Cardiac fibroblast (primary cell): ENCODE measurements at regions not wholly inside any gene's neighbourhood (a gene's known extent, or its start where the extent isn't known, plus 50 kb on each side); places are given as distances from the start of the nearest gene placed in this dataset.

Source experiments
- DNase-seq, 2 donors: peaks; one replicate each; pipeline versions ENCODE4 v3.0.0 to v3.0.0-alpha.2; 2010; ENCODE audit warnings: low read depth in 2 of 2
- H3K4me3 ChIP-seq, 2 donors: replicated peaks in 1 of 2; 1 replicate in 1 of 2; 2 replicates in 1 of 2; pipeline ENCODE4 v1.5.1; 2011; ENCODE audit warnings: low read depth in 2 of 2, low read length in 2 of 2, mild to moderate bottlenecking in 2 of 2, moderate library complexity in 1 of 2
- TF ChIP-seq, protein P1 (sequence below): IDR thresholded peaks from one replicate; pipeline ENCODE4 v1.5.1; 2011; ENCODE audit warnings: low read depth, mild to moderate bottlenecking, low read length, inconsistent platforms

GRCh38 chr22:49576241-49577141 lies 251.2 kb downstream of the BRD1 start:
- H3K4me3 ChIP-seq: no peak overlapping the region
- TF ChIP-seq, protein P1, sequence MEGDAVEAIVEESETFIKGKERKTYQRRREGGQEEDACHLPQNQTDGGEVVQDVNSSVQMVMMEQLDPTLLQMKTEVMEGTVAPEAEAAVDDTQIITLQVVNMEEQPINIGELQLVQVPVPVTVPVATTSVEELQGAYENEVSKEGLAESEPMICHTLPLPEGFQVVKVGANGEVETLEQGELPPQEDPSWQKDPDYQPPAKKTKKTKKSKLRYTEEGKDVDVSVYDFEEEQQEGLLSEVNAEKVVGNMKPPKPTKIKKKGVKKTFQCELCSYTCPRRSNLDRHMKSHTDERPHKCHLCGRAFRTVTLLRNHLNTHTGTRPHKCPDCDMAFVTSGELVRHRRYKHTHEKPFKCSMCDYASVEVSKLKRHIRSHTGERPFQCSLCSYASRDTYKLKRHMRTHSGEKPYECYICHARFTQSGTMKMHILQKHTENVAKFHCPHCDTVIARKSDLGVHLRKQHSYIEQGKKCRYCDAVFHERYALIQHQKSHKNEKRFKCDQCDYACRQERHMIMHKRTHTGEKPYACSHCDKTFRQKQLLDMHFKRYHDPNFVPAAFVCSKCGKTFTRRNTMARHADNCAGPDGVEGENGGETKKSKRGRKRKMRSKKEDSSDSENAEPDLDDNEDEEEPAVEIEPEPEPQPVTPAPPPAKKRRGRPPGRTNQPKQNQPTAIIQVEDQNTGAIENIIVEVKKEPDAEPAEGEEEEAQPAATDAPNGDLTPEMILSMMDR: no peak
- no peak for DNase-seq

DNA sequence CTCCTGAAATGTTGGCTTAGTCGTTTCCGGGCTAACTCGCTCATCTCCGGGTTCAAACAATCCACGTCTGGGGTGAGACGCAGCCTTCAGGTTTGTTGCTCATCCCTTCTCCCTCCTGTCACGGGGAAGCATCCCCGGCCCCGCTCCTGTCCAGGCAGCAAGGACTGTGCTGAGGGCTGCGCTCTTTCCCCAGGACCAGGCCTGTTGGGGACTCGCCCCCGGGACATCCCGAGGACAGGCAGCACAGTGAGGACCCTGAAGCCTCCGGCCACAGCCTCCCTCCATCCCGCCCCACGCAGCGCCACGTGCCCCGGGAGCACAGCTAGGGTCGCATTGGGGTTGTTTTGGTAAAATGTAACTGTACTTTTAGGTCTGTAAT lies 252.0 kb downstream of the BRD1 start:
- H3K4me3 ChIP-seq: no peak overlapping the region
- DNase-seq: no peak
- TF ChIP-seq, protein P1: no peak

GRCh38 chr22:49574881-49575702 lies 252.6 kb downstream of the BRD1 start:
- no peak for DNase-seq
- TF ChIP-seq, protein P1: no peak
- H3K4me3 ChIP-seq: no peak overlapping the region

DNA sequence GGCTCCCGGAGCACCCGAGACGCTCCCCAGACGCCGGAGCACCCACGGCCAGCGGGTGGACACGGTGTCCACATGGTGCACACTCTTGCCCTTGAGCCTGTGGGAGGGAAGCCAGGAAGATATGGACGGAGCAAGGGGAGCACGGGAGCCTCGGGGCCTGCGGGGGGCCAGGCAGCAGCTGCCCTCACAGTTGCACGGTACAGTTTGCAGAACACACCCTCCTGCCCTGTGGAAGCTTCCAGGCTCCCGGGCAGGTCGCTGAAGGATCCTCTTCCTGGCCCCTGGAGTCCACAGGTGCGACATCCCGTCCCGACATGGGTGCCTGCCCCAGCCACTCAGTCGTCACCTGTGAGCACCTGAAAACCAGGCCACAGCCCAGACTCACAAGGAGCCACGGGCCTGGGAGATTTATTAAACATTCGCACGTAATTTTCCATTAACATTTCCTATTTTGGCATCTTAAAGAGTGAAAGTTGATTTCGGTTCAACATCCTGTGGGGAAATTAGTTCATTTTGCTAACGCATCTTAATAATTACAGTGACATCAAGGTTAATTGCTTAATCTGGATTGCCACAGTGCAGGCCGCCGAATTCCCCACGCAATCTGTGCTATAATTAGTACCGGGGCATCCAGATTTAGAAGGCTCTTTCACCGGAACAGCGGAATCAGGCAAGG lies 253.3 kb downstream of the BRD1 start:
- TF ChIP-seq, protein P1: no peak
- no peak overlapping the region for H3K4me3 ChIP-seq
- no peak for DNase-seq

- DNase-seq: no peak
- TF ChIP-seq, protein P1: no peak
- H3K4me3 ChIP-seq: no peak overlapping the region
Measured at GRCh38 chr22:49573109-49573765, 254.4 kb downstream of the BRD1 start.

- DNase-seq: no peak
- no peak overlapping the region for H3K4me3 ChIP-seq
- TF ChIP-seq, protein P1: no peak
Measured at GRCh38 chr22:49571326-49571725, 256.3 kb downstream of the BRD1 start.
